SK-N-SH treated with all-trans-retinoic acid at 6 μM for 48 hours (cell line): ENCODE measurements at regions not wholly inside any gene's neighbourhood (a gene's known extent, or its start where the extent isn't known, plus 50 kb on each side); places are given as distances from the start of the nearest gene placed in this dataset.

Experiments used
- ATAC-seq: fragments of 200-7000 bp; cut with Tn5 transposase; 3 replicates; pipeline ENCODE4 v1.9.1; 2020; ENCODE audit warnings: mild to moderate bottlenecking, moderate library complexity
- ARNTL ChIP-seq: fragments of 450-650 bp; formaldehyde crosslinking; IDR thresholded peaks from 2 replicates; pipeline ENCODE4 v1.5.0; 2020; ENCODE audit warnings: low read depth, mild to moderate bottlenecking, moderate library complexity, borderline replicate concordance
- CSDC2 ChIP-seq: fragments of 250-450 bp; sonication (Bioruptor Pico); IDR thresholded peaks from 2 replicates; pipeline ENCODE4 v1.5.0; 2020; ENCODE audit warnings: mild to moderate bottlenecking, moderate library complexity
- CSRNP3 ChIP-seq: fragments of 250-450 bp; sonication (Bioruptor Pico); IDR thresholded peaks from 2 replicates; pipeline ENCODE4 v1.5.1; 2021; ENCODE audit warnings: mild to moderate bottlenecking, moderate library complexity
- ESRRG ChIP-seq: fragments of 250-450 bp; sonication (Bioruptor Pico); IDR thresholded peaks from 2 replicates; pipeline ENCODE4 v1.6.1; 2021; ENCODE audit warnings: mild to moderate bottlenecking
- GLIS3 ChIP-seq: fragments of 250-450 bp; sonication (Bioruptor Pico); IDR thresholded peaks from 2 replicates; pipeline ENCODE4 v1.5.0; 2020; ENCODE audit warnings: mild to moderate bottlenecking, moderate library complexity
- ISL1 ChIP-seq: fragments of 250-450 bp; sonication (Bioruptor Pico); IDR thresholded peaks from 2 replicates; pipeline ENCODE4 v2.1.2; 2022; ENCODE audit warnings: mild to moderate bottlenecking, moderate library complexity
- OSR1 ChIP-seq: fragments of 250-450 bp; sonication (Bioruptor Pico); IDR thresholded peaks from 2 replicates; pipeline ENCODE4 v1.8.0; 2022; ENCODE audit warnings: moderate library complexity, mild to moderate bottlenecking, inconsistent platforms
- POU6F1 ChIP-seq: fragments of 250-450 bp; sonication (Bioruptor Pico); IDR thresholded peaks from 2 replicates; pipeline ENCODE4 v1.8.0; 2021; ENCODE audit warnings: low read depth, mild to moderate bottlenecking, moderate library complexity, borderline replicate concordance
- RARB ChIP-seq: fragments of 250-450 bp; sonication (Bioruptor Pico); IDR thresholded peaks from 2 replicates; pipeline ENCODE4 v1.8.0; 2021; ENCODE audit warnings: mild to moderate bottlenecking, moderate library complexity
- TCF4 ChIP-seq: fragments of 250-450 bp; sonication (Bioruptor Pico); IDR thresholded peaks from 2 replicates; pipeline ENCODE4 v1.8.0; 2021; ENCODE audit warnings: mild to moderate bottlenecking, moderate library complexity, borderline replicate concordance
- TOX ChIP-seq: fragments of 250-450 bp; sonication (Bioruptor Pico); IDR thresholded peaks from 2 replicates; pipeline ENCODE4 v1.8.0; 2021; ENCODE audit warnings: mild to moderate bottlenecking, moderate library complexity, borderline replicate concordance
- TSHZ2 ChIP-seq: fragments of 250-450 bp; sonication (Bioruptor Pico); IDR thresholded peaks from 2 replicates; pipeline ENCODE4 v1.5.0; 2020; ENCODE audit warnings: mild to moderate bottlenecking, moderate library complexity
- ZC3H10 ChIP-seq: fragments of 250-450 bp; sonication (Bioruptor Pico); IDR thresholded peaks from 2 replicates; pipeline ENCODE4 v1.5.1; 2021; ENCODE audit warnings: mild to moderate bottlenecking, moderate library complexity
- ZFP3 ChIP-seq: fragments of 250-450 bp; sonication (Bioruptor Pico); IDR thresholded peaks from 2 replicates; pipeline ENCODE4 v1.5.0; 2020; ENCODE audit warnings: mild to moderate bottlenecking, moderate library complexity
- ZFP30 ChIP-seq: fragments of 450-650 bp; formaldehyde crosslinking; IDR thresholded peaks from 2 replicates; pipeline ENCODE4 v1.5.0; 2022; ENCODE audit warnings: mild to moderate bottlenecking, moderate library complexity
- ZNF565 ChIP-seq: fragments of 450-650 bp; formaldehyde crosslinking; conservative IDR thresholded peaks from 2 replicates; pipeline ENCODE4 v1.5.0; 2020; ENCODE audit warnings: low read depth, mild to moderate bottlenecking, moderate library complexity
- ZNF70 ChIP-seq: fragments of 450-650 bp; formaldehyde crosslinking; IDR thresholded peaks from 2 replicates; pipeline ENCODE4 v1.5.0; 2020; ENCODE audit warnings: mild to moderate bottlenecking, moderate library complexity
- ZNF8 ChIP-seq: fragments of 450-650 bp; formaldehyde crosslinking; IDR thresholded peaks from 2 replicates; pipeline ENCODE4 v1.5.0; 2020; ENCODE audit warnings: mild to moderate bottlenecking, moderate library complexity

- no peak for TF ChIP-seq OSR1 (CRISPR knock-in tag)
- no peak for TF ChIP-seq ZNF70 (CRISPR knock-in tag)
- TF ChIP-seq GLIS3 (CRISPR knock-in tag) = no peak
- TF ChIP-seq CSDC2 (CRISPR knock-in tag) = no peak
- no peak for TF ChIP-seq ZNF8 (CRISPR knock-in tag)
- no peak for TF ChIP-seq ZFP30
- TF ChIP-seq ZFP3 (CRISPR knock-in tag) = no peak
- no peak for TF ChIP-seq CSRNP3 (CRISPR knock-in tag)
- no peak for ATAC-seq
Measured at GRCh38 chr4:181150191-181150590, 1093.0 kb upstream of the TENM3 start.

GRCh38 chr4:181151856-181152255 lies 1091.3 kb upstream of the TENM3 start:
- no peak for TF ChIP-seq ESRRG (CRISPR knock-in tag)
- no peak for TF ChIP-seq RARB (CRISPR knock-in tag)
- no peak for TF ChIP-seq GLIS3 (CRISPR knock-in tag)

GRCh38 chr4:181157647-181158046 lies 1085.6 kb upstream of the TENM3 start:
- TF ChIP-seq TSHZ2 (CRISPR knock-in tag) (no peak), CSRNP3 (CRISPR knock-in tag) (no peak), CSDC2 (CRISPR knock-in tag) (no peak)

More at GRCh38 chr4:181151856-181152255, 1091.3 kb upstream of the TENM3 start:
- ATAC-seq = no peak

GRCh38 chr4:181158971-181159370 lies 1084.2 kb upstream of the TENM3 start:
- TF ChIP-seq RARB (CRISPR knock-in tag) (no peak), TCF4 (CRISPR knock-in tag) (no peak), ARNTL (CRISPR knock-in tag) (no peak), ZNF70 (CRISPR knock-in tag) (no peak), TOX (CRISPR knock-in tag) (no peak), ISL1 (CRISPR knock-in tag) (no peak), ZFP30 (no peak), ZFP3 (CRISPR knock-in tag) (no peak), ZC3H10 (no peak), GLIS3 (CRISPR knock-in tag) (no peak), POU6F1 (CRISPR knock-in tag) (no peak), ZNF565 (CRISPR knock-in tag) (no peak), OSR1 (CRISPR knock-in tag) (no peak), ZNF8 (CRISPR knock-in tag) (no peak), TSHZ2 (CRISPR knock-in tag) (no peak), CSDC2 (CRISPR knock-in tag) (no peak)
- no peak for ATAC-seq

More at GRCh38 chr4:181157647-181158046, 1085.6 kb upstream of the TENM3 start:
- ATAC-seq = no peak
